HCT116 (cell line): ENCODE measurements at regions not wholly inside any gene's neighbourhood (a gene's known extent, or its start where the extent isn't known, plus 50 kb on each side); places are given as distances from the start of the nearest gene placed in this dataset.

Source experiments
- ATAC-seq: fragments of 200-7000 bp; cut with Tn5 transposase; 2 replicates; pipeline ENCODE4 v1.9.1; 2020; ENCODE audit warnings: mild to moderate bottlenecking, moderate library complexity
- BruUV-seq: library from RNA; stranded (reverse); fragments of 400-500 nt; replicated peaks from 2 replicates; lab custom pipeline; 2021; lab: Mats Ljungman, UMichigan
- CTCF ChIA-PET: fragments of 300-600 bp; sonication (Branson Sonifier 250); formaldehyde crosslinking; loops from one replicate; lab custom pipeline; 2021; ENCODE audit warnings: antibody characterized with exemption; lab: Charles Lee
- POLR2A ChIA-PET: fragments of 300-600, 350-600 bp; sonication (Branson Sonifier 250); formaldehyde crosslinking; loops from one replicate; lab custom pipeline; 2021; ENCODE audit warnings: antibody characterized with exemption; lab: Charles Lee
- RAD21 ChIA-PET, 2 experiments: fragments of 300-600 bp; sonication (Branson Sonifier 250); formaldehyde crosslinking; loops; one replicate each; lab custom pipeline; 2023; ENCODE audit warnings: low total read pairs in 2 of 2; ENCODE audit not compliant: uncharacterized antibody in 2 of 2, unreplicated experiment in 2 of 2, low non-redundant PET in 1 of 2; lab: Charles Lee
- DNase-seq: peaks from one replicate; pipeline ENCODE4 v3.0.0-alpha.2; 2010; ENCODE audit warnings: low read depth, low spot score
- H2AFZ ChIP-seq: fragments of 200-600 bp; shearing (Covaris generic), sonication (generic); 2 replicates; pipeline ENCODE4 v1.6.1; 2017; ENCODE audit warnings: low read depth, mixed run types, mixed read lengths, antibody characterized with exemption, low read length; ENCODE audit not compliant: poor library complexity, severe bottlenecking
- H3K27ac ChIP-seq: 2 replicates; pipeline ENCODE4 v1.5.1; 2012; ENCODE audit warnings: low read depth, low read length
- H3K27me3 ChIP-seq: fragments of 200-600 bp; sonication (generic); 2 replicates; pipeline ENCODE4 v1.6.1; 2016; ENCODE audit warnings: mixed run types, low read length, mixed read lengths; ENCODE audit not compliant: insufficient read depth
- H3K36me3 ChIP-seq, 2 experiments: fragments of 200-500 bp in 1 of 2; fragments of 200-600 bp in 1 of 2; sonication (Bioruptor generic) in 1 of 2; sonication (generic) in 1 of 2; 2 replicates each; pipeline versions ENCODE4 v1.5.1 to v1.6.1; 2014 to 2016; ENCODE audit warnings: low read length in 2 of 2, inconsistent platforms in 1 of 2, mixed read lengths in 1 of 2, mixed run types in 1 of 2; ENCODE audit not compliant: insufficient read depth in 2 of 2, control insufficient read depth in 1 of 2
- H3K4me1 ChIP-seq, 2 experiments: fragments of 200-600 bp in 1 of 2; sonication (generic) in 1 of 2; 2 replicates each; pipeline versions ENCODE4 v1.5.1 to v1.6.1; 2012 to 2017; ENCODE audit warnings: low read length in 2 of 2, inconsistent platforms in 1 of 2, mild to moderate bottlenecking in 1 of 2, mixed read lengths in 1 of 2, mixed run types in 1 of 2, moderate library complexity in 1 of 2; ENCODE audit not compliant: insufficient read depth in 2 of 2, control insufficient read depth in 1 of 2
- H3K4me2 ChIP-seq: fragments of 200-600 bp; sonication (generic); 2 replicates; pipeline ENCODE4 v1.6.1; 2017; ENCODE audit warnings: mixed run types, low read length, mixed read lengths
- H3K4me3 ChIP-seq, 2 experiments: fragments of 200-600 bp in 1 of 2; sonication (generic) in 1 of 2; replicated peaks in 1 of 2; 2 replicates each; pipeline ENCODE4 v1.5.1; 2011 to 2016; ENCODE audit warnings: low read length in 2 of 2, control low read depth in 1 of 2, low read depth in 1 of 2, mild to moderate bottlenecking in 1 of 2, mixed read lengths in 1 of 2, mixed run types in 1 of 2
- H3K79me2 ChIP-seq: fragments of 200-600 bp; sonication (generic); 2 replicates; pipeline ENCODE4 v1.6.1; 2017; ENCODE audit warnings: mild to moderate bottlenecking, mixed run types, low read length, moderate library complexity, mixed read lengths; ENCODE audit not compliant: insufficient read depth
- H3K9ac ChIP-seq: fragments of 200-600 bp; sonication (generic); 2 replicates; pipeline ENCODE4 v1.6.1; 2016; ENCODE audit warnings: low read length, mixed read lengths
- H3K9me2 ChIP-seq: fragments of 200-600 bp; sonication (generic), shearing (Covaris generic); 2 replicates; pipeline ENCODE4 v1.6.1; 2017; ENCODE audit warnings: mixed run types, mild to moderate bottlenecking, moderate library complexity; ENCODE audit not compliant: insufficient read depth
- H3K9me3 ChIP-seq, 2 experiments: fragments of 200-500 bp in 1 of 2; fragments of 200-600 bp in 1 of 2; sonication (Bioruptor generic) in 1 of 2; sonication (generic) in 1 of 2; 2 replicates each; pipeline ENCODE4 v1.6.1; 2014 to 2017; ENCODE audit warnings: low read length in 2 of 2, mixed read lengths in 2 of 2, inconsistent platforms in 1 of 2, low read depth in 1 of 2, mild to moderate bottlenecking in 1 of 2, mixed run types in 1 of 2, moderate library complexity in 1 of 2; ENCODE audit not compliant: control insufficient read depth in 1 of 2, insufficient read depth in 1 of 2
- H4K20me1 ChIP-seq: fragments of 200-600 bp; sonication (generic), shearing (Covaris generic); 2 replicates; pipeline ENCODE4 v1.6.1; 2017; ENCODE audit warnings: mixed run types, mild to moderate bottlenecking, moderate library complexity; ENCODE audit not compliant: insufficient read depth
- CBX3 ChIP-seq: IDR thresholded peaks from 2 replicates; pipeline ENCODE4 v1.6.1; 2012; ENCODE audit warnings: low read depth
- CEBPB ChIP-seq: IDR thresholded peaks from 2 replicates; pipeline ENCODE4 v1.6.1; 2012; ENCODE audit warnings: low read depth
- ELF1 ChIP-seq: IDR thresholded peaks from 2 replicates; pipeline ENCODE4 v1.6.1; 2012; ENCODE audit warnings: low read depth, borderline replicate concordance
- EZH2phosphoT487 ChIP-seq: fragments of 200-600 bp; IDR thresholded peaks from 2 replicates; pipeline ENCODE4 v1.6.1; 2018; ENCODE audit warnings: antibody characterized with exemption, borderline replicate concordance
- FOSL1 ChIP-seq: IDR thresholded peaks from 2 replicates; pipeline ENCODE4 v1.6.1; 2012; ENCODE audit warnings: low read depth
- JUND ChIP-seq: IDR thresholded peaks from 2 replicates; pipeline ENCODE4 v1.6.1; 2012
- POLR2A ChIP-seq: IDR thresholded peaks from 2 replicates; pipeline ENCODE4 v1.7.0; 2011; ENCODE audit warnings: borderline replicate concordance; ENCODE audit not compliant: insufficient read depth, insufficient read length; ENCODE audit errors: extremely low read depth
- POLR2AphosphoS5 ChIP-seq: IDR thresholded peaks from 2 replicates; pipeline ENCODE4 v1.6.1; 2011; ENCODE audit warnings: mild to moderate bottlenecking, low read depth, low read length, moderate library complexity
- RAD21 ChIP-seq: IDR thresholded peaks from 2 replicates; pipeline ENCODE4 v1.6.1; 2012; ENCODE audit warnings: low read depth, mild to moderate bottlenecking
- SIN3A ChIP-seq: IDR thresholded peaks from 2 replicates; pipeline ENCODE4 v1.6.1; 2012; ENCODE audit warnings: low read depth
- SP1 ChIP-seq: IDR thresholded peaks from 2 replicates; pipeline ENCODE4 v1.6.1; 2012; ENCODE audit warnings: low read depth
- SRF ChIP-seq: IDR thresholded peaks from 2 replicates; pipeline ENCODE4 v1.6.1; 2012; ENCODE audit warnings: low read depth
- TCF7L2 ChIP-seq: IDR thresholded peaks from 2 replicates; pipeline ENCODE4 v1.7.0; 2011; ENCODE audit warnings: borderline replicate concordance, inconsistent platforms; ENCODE audit not compliant: insufficient read depth, insufficient read length; ENCODE audit errors: extremely low read depth
- YY1 ChIP-seq: IDR thresholded peaks from 2 replicates; pipeline ENCODE4 v1.6.1; 2011; ENCODE audit warnings: low read length, low read depth, moderate library complexity, mild to moderate bottlenecking; ENCODE audit not compliant: insufficient replicate concordance; ENCODE audit errors: extremely low read depth
- ZNF274 ChIP-seq: fragments of 200-500 bp; sonication (Bioruptor generic); IDR thresholded peaks from 2 replicates; pipeline ENCODE4 v1.6.1; 2014; ENCODE audit warnings: mild to moderate bottlenecking, low read depth, low read length, inconsistent platforms
- intact Hi-C: fragments of 100-400 bp; cut with micrococcal nuclease; formaldehyde crosslinking; loops from 2 replicates; pipeline ENCODE4 v1.10.0; 2022
- TF ChIP-seq, protein P1 (sequence below): IDR thresholded peaks from 2 replicates; pipeline ENCODE4 v1.6.1; 2012
- TF ChIP-seq, protein P2 (sequence below), 3 experiments: fragments of 200-600 bp in 1 of 3; sonication (generic) in 1 of 3; IDR thresholded peaks in 2 of 3; conservative IDR thresholded peaks in 1 of 3; 2 replicates each; pipeline ENCODE4 v1.5.1; 2012 to 2017; ENCODE audit warnings: low read depth in 2 of 3, low read length in 2 of 3, antibody characterized with exemption in 1 of 3, borderline replicate concordance in 1 of 3, control low read depth in 1 of 3, mild to moderate bottlenecking in 1 of 3, mixed read lengths in 1 of 3, mixed run types in 1 of 3, moderate library complexity in 1 of 3; ENCODE audit not compliant: insufficient read depth in 1 of 3
- TF ChIP-seq, protein P3 (sequence below): IDR thresholded peaks from 2 replicates; pipeline ENCODE4 v1.6.1; 2012

DNA sequence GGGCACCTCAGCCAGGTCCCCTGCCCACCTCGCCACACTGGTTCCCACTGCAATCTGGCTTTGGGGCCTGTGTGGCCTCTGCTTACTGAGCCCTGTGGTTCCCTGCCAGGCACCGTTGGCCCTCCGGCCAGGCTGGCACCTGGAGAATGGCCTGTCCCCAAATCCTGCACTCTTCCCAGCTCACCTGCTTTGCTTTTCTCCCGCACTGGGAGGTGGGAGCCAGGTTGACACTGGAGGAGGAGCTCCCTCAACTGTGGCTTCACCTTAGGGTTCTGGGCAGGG, 97.0 kb downstream of the SCGB2B2 start:
- intact Hi-C loops, result no loop called here
- H3K79me2 ChIP-seq, result no peaks in the 10 kb centered on the region
- BruUV-seq, result no TSS peak
- POLR2A ChIA-PET, result no interaction called here
- DNase-seq (no peak), ATAC-seq (no peak)
- no peaks in the 10 kb centered on the region for H3K36me3 ChIP-seq
- H3K4me3 ChIP-seq, result no peak overlapping the region
- no peak for TF ChIP-seq SP1
- no peak for TF ChIP-seq SIN3A
- TF ChIP-seq POLR2AphosphoS5, result no peak
- no peak overlapping the region for H3K27ac ChIP-seq
- no peaks in the 10 kb centered on the region for H4K20me1 ChIP-seq
- H3K9me3 ChIP-seq, result no peaks in the 10 kb centered on the region
- no peak overlapping the region for H2AFZ ChIP-seq
- no peak overlapping the region for H3K4me2 ChIP-seq
- no peak overlapping the region for H3K9ac ChIP-seq
- no peaks in the 10 kb centered on the region for H3K9me2 ChIP-seq
- H3K27me3 ChIP-seq, result no peaks in the 10 kb centered on the region
- RAD21 ChIA-PET, result no interaction called here
- H3K4me1 ChIP-seq, result no peaks in the 10 kb centered on the region
- CTCF ChIA-PET, result no interaction called here

DNA sequence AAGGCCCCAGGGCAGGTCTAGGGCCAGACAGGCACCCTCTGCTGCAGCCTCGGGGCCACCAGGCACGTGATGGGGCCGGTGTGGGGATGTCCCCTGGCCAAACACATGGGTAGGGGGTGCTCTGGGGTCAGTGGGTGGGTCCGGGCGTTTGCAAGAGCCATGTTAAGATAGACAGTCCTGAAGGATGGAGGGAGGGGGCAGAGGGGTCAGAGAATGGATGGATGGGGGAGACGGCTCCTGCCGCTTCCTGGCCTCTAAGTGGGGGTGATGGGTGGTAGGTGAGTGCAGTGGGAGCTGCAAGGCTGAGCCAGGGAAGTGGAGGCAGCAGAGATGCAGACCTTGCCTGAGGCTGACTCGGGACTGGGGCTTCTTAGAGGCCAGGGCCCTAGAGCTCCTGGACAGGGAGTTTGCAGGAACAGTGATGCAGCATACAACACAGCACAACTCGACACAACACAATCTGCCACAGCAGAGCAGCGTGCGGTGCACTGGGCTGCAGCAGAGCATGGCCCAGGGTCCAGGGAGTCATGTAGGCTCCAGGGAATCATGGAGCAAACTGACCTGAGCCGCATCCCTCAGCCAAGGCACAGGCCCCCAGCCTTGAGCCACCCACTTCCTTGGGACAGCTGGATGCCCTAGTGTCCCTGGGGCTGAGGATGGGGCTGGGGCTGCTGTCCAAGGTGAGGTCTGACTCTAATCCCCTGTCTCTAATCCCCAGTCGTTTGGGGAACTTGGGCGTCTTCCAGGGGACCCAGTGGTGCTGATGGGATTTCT, 97.5 kb downstream of the SCGB2B2 start:
- DNase-seq, result no peak
- H2AFZ ChIP-seq, result no peak overlapping the region
- intact Hi-C loops, result no loop called here
- no peaks in the 10 kb centered on the region for H3K4me1 ChIP-seq
- H3K27ac ChIP-seq, result no peak overlapping the region
- H3K79me2 ChIP-seq, result no peaks in the 10 kb centered on the region
- H3K36me3 ChIP-seq, result no peaks in the 10 kb centered on the region
- ATAC-seq, result no peak
- ChIA-PET CTCF (no interaction called here), POLR2A (no interaction called here), RAD21 (no interaction called here)
- H3K9me2 ChIP-seq, result no peaks in the 10 kb centered on the region
- no peaks in the 10 kb centered on the region for H4K20me1 ChIP-seq
- no peaks in the 10 kb centered on the region for H3K9me3 ChIP-seq
- no TSS peak for BruUV-seq
- no peak overlapping the region for H3K4me2 ChIP-seq
- no peak overlapping the region for H3K9ac ChIP-seq
- H3K4me3 ChIP-seq, result no peak overlapping the region
- H3K27me3 ChIP-seq, result no peaks in the 10 kb centered on the region
- TF ChIP-seq, protein P1, sequence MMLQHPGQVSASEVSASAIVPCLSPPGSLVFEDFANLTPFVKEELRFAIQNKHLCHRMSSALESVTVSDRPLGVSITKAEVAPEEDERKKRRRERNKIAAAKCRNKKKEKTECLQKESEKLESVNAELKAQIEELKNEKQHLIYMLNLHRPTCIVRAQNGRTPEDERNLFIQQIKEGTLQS, result no peak
- TF ChIP-seq TCF7L2 (no peak), JUND (no peak), SIN3A (no peak), FOSL1 (no peak), POLR2AphosphoS5 (no peak), ZNF274 (no peak), SP1 (no peak), CEBPB (no peak), YY1 (no peak), CBX3 (no peak), SRF (no peak), ELF1 (no peak), POLR2A (no peak), EZH2phosphoT487 (no peak), RAD21 (no peak)
- TF ChIP-seq, protein P2, sequence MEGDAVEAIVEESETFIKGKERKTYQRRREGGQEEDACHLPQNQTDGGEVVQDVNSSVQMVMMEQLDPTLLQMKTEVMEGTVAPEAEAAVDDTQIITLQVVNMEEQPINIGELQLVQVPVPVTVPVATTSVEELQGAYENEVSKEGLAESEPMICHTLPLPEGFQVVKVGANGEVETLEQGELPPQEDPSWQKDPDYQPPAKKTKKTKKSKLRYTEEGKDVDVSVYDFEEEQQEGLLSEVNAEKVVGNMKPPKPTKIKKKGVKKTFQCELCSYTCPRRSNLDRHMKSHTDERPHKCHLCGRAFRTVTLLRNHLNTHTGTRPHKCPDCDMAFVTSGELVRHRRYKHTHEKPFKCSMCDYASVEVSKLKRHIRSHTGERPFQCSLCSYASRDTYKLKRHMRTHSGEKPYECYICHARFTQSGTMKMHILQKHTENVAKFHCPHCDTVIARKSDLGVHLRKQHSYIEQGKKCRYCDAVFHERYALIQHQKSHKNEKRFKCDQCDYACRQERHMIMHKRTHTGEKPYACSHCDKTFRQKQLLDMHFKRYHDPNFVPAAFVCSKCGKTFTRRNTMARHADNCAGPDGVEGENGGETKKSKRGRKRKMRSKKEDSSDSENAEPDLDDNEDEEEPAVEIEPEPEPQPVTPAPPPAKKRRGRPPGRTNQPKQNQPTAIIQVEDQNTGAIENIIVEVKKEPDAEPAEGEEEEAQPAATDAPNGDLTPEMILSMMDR (IDR thresholded peaks at IDR 0.05 in 2 of 3, conservative IDR thresholded peaks at IDR 0.05 in 1 of 3; ENCODE audit: borderline replicate concordance in 1 of 3, insufficient read depth in 1 of 3, low read depth in 2 of 3, low read length in 2 of 3), result no peak
- TF ChIP-seq, protein P3, sequence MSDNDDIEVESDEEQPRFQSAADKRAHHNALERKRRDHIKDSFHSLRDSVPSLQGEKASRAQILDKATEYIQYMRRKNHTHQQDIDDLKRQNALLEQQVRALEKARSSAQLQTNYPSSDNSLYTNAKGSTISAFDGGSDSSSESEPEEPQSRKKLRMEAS, result no peak
- TF ChIP-seq, all 23 proteins: peak for 0
